Natural killer cell treated with Interleukin-12 subunit alpha and Interleukin-12 subunit beta and Interleukin-15 and Interleukin-18, amount 100 ng/mL, for 72 hours (primary cell): ENCODE measurements at regions not wholly inside any gene's neighbourhood (a gene's known extent, or its start where the extent isn't known, plus 50 kb on each side); places are given as distances from the start of the nearest gene placed in this dataset.

Experiments used
- ATAC-seq, 2 donors: fragments of 150-1000 bp; cut with Tn5 transposase in 1 of 2; sonication (Bioruptor Pico), chemical (Tn5 transposase) in 1 of 2; 2 replicates each; pipeline ENCODE4 v1.10.0; 2021
- DNase-seq: peaks from one replicate; pipeline ENCODE4 v3.0.0; 2022; ENCODE audit warnings: low spot score
- H3K27ac Mint-ChIP-seq, 2 donors: 1 replicate in 1 of 2; 2 replicates in 1 of 2; pipeline ENCODE4 v1.8.0; 2022; ENCODE audit warnings: mixed read lengths in 2 of 2, mild to moderate bottlenecking in 1 of 2, moderate library complexity in 1 of 2
- H3K27me3 Mint-ChIP-seq, 2 donors: 1 replicate in 1 of 2; 2 replicates in 1 of 2; pipeline ENCODE4 v1.8.0; 2022; ENCODE audit warnings: mixed read lengths in 2 of 2
- H3K36me3 Mint-ChIP-seq: one replicate; pipeline ENCODE4 v1.8.0; 2022; ENCODE audit warnings: mixed read lengths
- H3K4me1 Mint-ChIP-seq, 2 donors: 1 replicate in 1 of 2; 2 replicates in 1 of 2; pipeline ENCODE4 v1.8.0; 2022; ENCODE audit warnings: low read depth in 2 of 2, mixed read lengths in 2 of 2, mild to moderate bottlenecking in 1 of 2
- H3K4me3 Mint-ChIP-seq: one replicate; pipeline ENCODE4 v1.8.0; 2022; ENCODE audit warnings: mixed read lengths
- H3K9me3 Mint-ChIP-seq: 2 replicates; pipeline ENCODE4 v1.8.0; 2022; ENCODE audit warnings: mixed read lengths

GRCh38 chr11:18994860-18995259 is 55.6 kb upstream of the MRGPRX1 start:
- no peak overlapping the region for H3K4me3 Mint-ChIP-seq
- peaks cover 14% of the 10 kb centered on the region for H3K36me3 Mint-ChIP-seq
- H3K4me1 Mint-ChIP-seq: no peaks in the 10 kb centered on the region
- H3K9me3 Mint-ChIP-seq: peaks cover 5% of the 10 kb centered on the region
- DNase-seq: no peak
- no peak overlapping the region for H3K27ac Mint-ChIP-seq
- ATAC-seq: no peak
- H3K27me3 Mint-ChIP-seq: peaks cover 8 to 54% of the 10 kb centered on the region in 2 donors
